Neural progenitor cell (in vitro differentiated cells): ENCODE measurements at regions not wholly inside any gene's neighbourhood (a gene's known extent, or its start where the extent isn't known, plus 50 kb on each side); places are given as distances from the start of the nearest gene placed in this dataset.

Experiments
- DNase-seq: peaks from one replicate; pipeline ENCODE4 v3.0.0-alpha.2; 2016; ENCODE audit warnings: low spot score
- H2AFZ ChIP-seq: fragments of 200-600 bp; sonication (generic); replicated peaks from 2 replicates; pipeline ENCODE4 v1.6.1; 2016; ENCODE audit warnings: antibody characterized with exemption
- H3F3A ChIP-seq: fragments of 200-600 bp; sonication (generic); 2 replicates; pipeline ENCODE4 v1.6.1; 2016; ENCODE audit warnings: antibody characterized with exemption, low read depth
- H3K27ac ChIP-seq: fragments of 200-600 bp; sonication (generic); 2 replicates; pipeline ENCODE4 v1.5.1; 2016; ENCODE audit warnings: mild to moderate bottlenecking
- H3K27me3 ChIP-seq: fragments of 200-600 bp; sonication (generic); 2 replicates; pipeline ENCODE4 v1.6.1; 2016; ENCODE audit warnings: mild to moderate bottlenecking, moderate library complexity
- H3K36me3 ChIP-seq: fragments of 200-600 bp; sonication (generic); 2 replicates; pipeline ENCODE4 v1.5.1; 2016
- H3K4me1 ChIP-seq: fragments of 200-600 bp; sonication (generic); 2 replicates; pipeline ENCODE4 v1.6.1; 2016; ENCODE audit warnings: mixed run types
- H3K4me2 ChIP-seq: fragments of 200-600 bp; sonication (generic); 2 replicates; pipeline ENCODE4 v1.6.1; 2016
- H3K4me3 ChIP-seq: fragments of 200-600 bp; sonication (generic); 2 replicates; pipeline ENCODE4 v1.5.1; 2016
- H3K79me2 ChIP-seq: fragments of 200-600 bp; sonication (generic); 2 replicates; pipeline ENCODE4 v1.6.1; 2016; ENCODE audit warnings: low read depth
- H3K9ac ChIP-seq: fragments of 200-600 bp; sonication (generic); 2 replicates; pipeline ENCODE4 v1.6.1; 2016
- H3K9me3 ChIP-seq: fragments of 200-600 bp; sonication (generic); 2 replicates; pipeline ENCODE4 v1.5.1; 2016; ENCODE audit warnings: low read depth
- H4K20me1 ChIP-seq: fragments of 200-600 bp; sonication (generic); 2 replicates; pipeline ENCODE4 v1.6.1; 2016; ENCODE audit warnings: low read depth
- H3K27ac Mint-ChIP-seq: 3 replicates; pipeline ENCODE4 v1.8.0; 2021; ENCODE audit warnings: mixed read lengths
- H3K27me3 Mint-ChIP-seq: 2 replicates; pipeline ENCODE4 v1.8.0; 2022; ENCODE audit warnings: low read depth, mild to moderate bottlenecking, inconsistent platforms, moderate library complexity, mixed read lengths; ENCODE audit not compliant: insufficient read depth
- H3K36me3 Mint-ChIP-seq: 3 replicates; pipeline ENCODE4 v1.8.0; 2021; ENCODE audit warnings: mixed read lengths
- H3K4me1 Mint-ChIP-seq: 3 replicates; pipeline ENCODE4 v1.8.0; 2021; ENCODE audit warnings: mixed read lengths
- H3K4me3 Mint-ChIP-seq: 3 replicates; pipeline ENCODE4 v1.8.0; 2021; ENCODE audit warnings: mild to moderate bottlenecking, moderate library complexity, mixed read lengths
- H3K9me3 Mint-ChIP-seq: 3 replicates; pipeline ENCODE4 v1.8.0; 2020; ENCODE audit warnings: mixed read lengths
- EZH2 ChIP-seq: fragments of 200-600 bp; sonication (generic); IDR thresholded peaks from 2 replicates; pipeline ENCODE4 v1.6.1; 2017; ENCODE audit warnings: antibody characterized with exemption, mild to moderate bottlenecking, moderate library complexity
- EZH2phosphoT487 ChIP-seq: fragments of 200-600 bp; sonication (generic); IDR thresholded peaks from 2 replicates; pipeline ENCODE4 v1.6.1; 2017; ENCODE audit warnings: antibody characterized with exemption
- TF ChIP-seq, protein P1 (sequence below): fragments of 200-600 bp; sonication (generic); IDR thresholded peaks from 2 replicates; pipeline ENCODE4 v1.5.1; 2017; ENCODE audit warnings: antibody characterized with exemption, mild to moderate bottlenecking

DNA sequence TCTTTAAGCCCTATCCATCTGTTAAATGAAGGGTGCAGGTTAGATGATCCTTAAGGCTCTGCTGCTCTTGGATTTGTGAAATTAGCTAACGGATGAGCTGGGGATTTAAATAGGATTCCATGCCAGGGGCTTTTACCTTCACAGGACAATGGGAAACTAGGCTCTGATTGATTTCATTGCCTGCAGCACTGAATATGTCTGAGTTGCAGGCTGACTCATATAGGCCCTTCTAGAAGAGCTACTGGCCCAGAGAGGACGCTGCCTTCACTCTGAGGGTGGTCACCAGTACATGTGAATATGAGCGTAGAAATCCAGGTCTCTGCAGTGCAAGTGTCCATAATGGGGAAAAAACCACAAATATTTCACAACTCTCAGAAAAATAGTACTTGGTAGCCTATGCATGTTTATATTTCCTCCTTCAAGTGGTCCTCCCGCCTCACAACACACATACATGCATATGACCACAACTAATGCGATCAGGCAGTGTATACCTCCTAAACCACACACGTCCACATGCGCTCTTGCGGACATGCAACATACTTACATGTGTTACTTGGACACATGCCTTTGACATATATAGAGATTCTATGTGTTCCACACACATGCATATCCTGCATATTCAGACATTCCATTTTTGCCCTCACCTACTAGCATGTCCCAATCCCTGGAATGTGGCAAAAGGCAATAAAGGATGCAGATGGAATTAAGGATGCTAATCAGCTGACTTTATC, 233.8 kb upstream of the JUN start:
- peaks cover 33% of the 10 kb centered on the region for H3K4me1 Mint-ChIP-seq
- no peaks in the 10 kb centered on the region for H3K36me3 ChIP-seq
- peaks cover 31% of the 10 kb centered on the region for H3K27me3 ChIP-seq
- H3K4me1 ChIP-seq: peaks cover 11% of the 10 kb centered on the region
- no peaks in the 10 kb centered on the region for H3K79me2 ChIP-seq
- H3K9ac ChIP-seq: no peak overlapping the region
- no peak overlapping the region for H3K4me2 ChIP-seq
- H3K36me3 Mint-ChIP-seq: no peaks in the 10 kb centered on the region
- H3K4me3 ChIP-seq: no peak overlapping the region
- H4K20me1 ChIP-seq: no peaks in the 10 kb centered on the region
- no peaks in the 10 kb centered on the region for H3K9me3 ChIP-seq
- no peak for DNase-seq
- no peak overlapping the region for H3K27ac ChIP-seq
- H3K9me3 Mint-ChIP-seq: peaks cover 3% of the 10 kb centered on the region
- H2AFZ ChIP-seq: no peak overlapping the region
- H3F3A ChIP-seq: no peaks in the 10 kb centered on the region
- H3K4me3 Mint-ChIP-seq: no peak overlapping the region
- TF ChIP-seq, protein P1, sequence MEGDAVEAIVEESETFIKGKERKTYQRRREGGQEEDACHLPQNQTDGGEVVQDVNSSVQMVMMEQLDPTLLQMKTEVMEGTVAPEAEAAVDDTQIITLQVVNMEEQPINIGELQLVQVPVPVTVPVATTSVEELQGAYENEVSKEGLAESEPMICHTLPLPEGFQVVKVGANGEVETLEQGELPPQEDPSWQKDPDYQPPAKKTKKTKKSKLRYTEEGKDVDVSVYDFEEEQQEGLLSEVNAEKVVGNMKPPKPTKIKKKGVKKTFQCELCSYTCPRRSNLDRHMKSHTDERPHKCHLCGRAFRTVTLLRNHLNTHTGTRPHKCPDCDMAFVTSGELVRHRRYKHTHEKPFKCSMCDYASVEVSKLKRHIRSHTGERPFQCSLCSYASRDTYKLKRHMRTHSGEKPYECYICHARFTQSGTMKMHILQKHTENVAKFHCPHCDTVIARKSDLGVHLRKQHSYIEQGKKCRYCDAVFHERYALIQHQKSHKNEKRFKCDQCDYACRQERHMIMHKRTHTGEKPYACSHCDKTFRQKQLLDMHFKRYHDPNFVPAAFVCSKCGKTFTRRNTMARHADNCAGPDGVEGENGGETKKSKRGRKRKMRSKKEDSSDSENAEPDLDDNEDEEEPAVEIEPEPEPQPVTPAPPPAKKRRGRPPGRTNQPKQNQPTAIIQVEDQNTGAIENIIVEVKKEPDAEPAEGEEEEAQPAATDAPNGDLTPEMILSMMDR: no peak
- no peak for TF ChIP-seq EZH2
- TF ChIP-seq EZH2phosphoT487: no peak
- H3K27me3 Mint-ChIP-seq: peaks cover 4% of the 10 kb centered on the region
- no peak overlapping the region for H3K27ac Mint-ChIP-seq

DNA sequence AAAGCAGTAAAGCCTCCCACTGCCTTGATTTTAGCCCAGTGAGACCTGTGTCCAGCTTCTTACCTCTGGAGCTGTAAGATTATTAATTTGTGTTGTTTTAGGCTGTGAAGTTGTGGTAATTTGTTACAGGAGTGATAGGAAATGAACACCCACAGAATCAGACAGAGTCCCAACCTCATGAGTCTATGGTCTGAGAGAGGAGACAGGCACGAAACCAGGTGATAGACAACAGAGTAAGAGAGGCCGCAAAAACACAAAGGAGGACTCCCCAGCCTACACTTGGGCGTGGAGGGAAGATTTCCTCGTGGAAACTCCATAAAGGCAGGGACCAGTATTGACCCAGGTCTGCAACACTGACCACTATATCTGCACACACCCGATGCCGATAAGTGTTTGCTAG, 234.6 kb upstream of the JUN start:
- Histone ChIP-seq H3K79me2 (no peaks in the 10 kb centered on the region), H3F3A (no peaks in the 10 kb centered on the region), H2AFZ (no peak overlapping the region), H3K36me3 (no peaks in the 10 kb centered on the region), H3K4me3 (no peak overlapping the region), H3K9ac (no peak overlapping the region), H3K27me3 (peaks cover 23% of the 10 kb centered on the region), H4K20me1 (no peaks in the 10 kb centered on the region), H3K4me1 (peaks cover 6% of the 10 kb centered on the region), H3K27ac (no peak overlapping the region), H3K4me2 (no peak overlapping the region), H3K9me3 (no peaks in the 10 kb centered on the region)
- Mint-ChIP-seq H3K36me3 (no peaks in the 10 kb centered on the region), H3K4me3 (no peak overlapping the region), H3K27ac (no peak overlapping the region), H3K4me1 (peaks cover 26% of the 10 kb centered on the region), H3K9me3 (peaks cover 3% of the 10 kb centered on the region), H3K27me3 (peaks cover 4% of the 10 kb centered on the region)
- DNase-seq: no peak
- TF ChIP-seq, protein P1: no peak
- TF ChIP-seq EZH2phosphoT487: no peak

- H3K79me2 ChIP-seq: no peaks in the 10 kb centered on the region
- H3K27me3 ChIP-seq: peaks cover 19% of the 10 kb centered on the region
- H3K4me3 ChIP-seq: no peak overlapping the region
- no peaks in the 10 kb centered on the region for H4K20me1 ChIP-seq
- H3K9me3 ChIP-seq: no peaks in the 10 kb centered on the region
- no peak for DNase-seq
- no peak overlapping the region for H3K27ac ChIP-seq
- H3K4me1 Mint-ChIP-seq: peaks cover 22% of the 10 kb centered on the region
- no peaks in the 10 kb centered on the region for H3F3A ChIP-seq
- no peak overlapping the region for H3K9ac ChIP-seq
- no peaks in the 10 kb centered on the region for H3K36me3 Mint-ChIP-seq
- H2AFZ ChIP-seq: no peak overlapping the region
- H3K9me3 Mint-ChIP-seq: peaks cover 3% of the 10 kb centered on the region
- no peak for TF ChIP-seq EZH2phosphoT487
- TF ChIP-seq, protein P1: no peak
- no peak overlapping the region for H3K27ac Mint-ChIP-seq
- H3K36me3 ChIP-seq: no peaks in the 10 kb centered on the region
- no peak overlapping the region for H3K4me2 ChIP-seq
- no peak overlapping the region for H3K4me3 Mint-ChIP-seq
- peaks cover 2% of the 10 kb centered on the region for H3K4me1 ChIP-seq
- peaks cover 3% of the 10 kb centered on the region for H3K27me3 Mint-ChIP-seq
Observed at GRCh38 chr1:59018860-59019259, 235.0 kb upstream of the JUN start.
